Activated CD8-positive, alpha-beta memory T cell treated with anti-CD3 and anti-CD28 coated beads for 36 hours (primary cell): ENCODE measurements at regions not wholly inside any gene's neighbourhood (a gene's known extent, or its start where the extent isn't known, plus 50 kb on each side); places are given as distances from the start of the nearest gene placed in this dataset.

Experiments
- CTCF ChIA-PET: fragments of 350-600 bp; sonication (Branson Sonifier 250); formaldehyde crosslinking; loops from one replicate; lab custom pipeline; 2021; ENCODE audit warnings: antibody characterized with exemption; lab: Charles Lee
- POLR2A ChIA-PET: fragments of 350-600 bp; sonication (Branson Sonifier 250); formaldehyde crosslinking; loops from one replicate; lab custom pipeline; 2021; ENCODE audit warnings: antibody characterized with exemption; lab: Charles Lee

DNA sequence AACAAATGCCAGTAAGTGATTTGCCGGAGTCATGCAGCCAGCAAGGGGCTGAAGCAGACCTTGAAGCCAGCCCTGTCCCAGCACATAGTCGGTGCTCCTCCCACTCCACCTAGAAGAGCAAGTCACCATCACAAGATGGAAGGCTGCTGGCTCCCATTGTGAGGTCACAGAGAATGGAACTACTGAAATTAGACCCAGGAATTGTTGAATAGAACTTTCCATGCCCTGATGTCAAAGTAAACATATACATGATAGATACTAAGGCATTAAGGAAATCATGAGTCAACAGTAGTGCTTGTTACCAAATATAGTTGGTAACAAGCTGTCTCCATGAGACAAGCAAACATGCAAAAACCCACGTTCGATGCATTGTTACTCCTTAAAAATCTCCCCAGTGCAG, 177.1 kb upstream of the MID1 start:
- POLR2A ChIA-PET = no interaction called here
- CTCF ChIA-PET = no interaction called here

DNA sequence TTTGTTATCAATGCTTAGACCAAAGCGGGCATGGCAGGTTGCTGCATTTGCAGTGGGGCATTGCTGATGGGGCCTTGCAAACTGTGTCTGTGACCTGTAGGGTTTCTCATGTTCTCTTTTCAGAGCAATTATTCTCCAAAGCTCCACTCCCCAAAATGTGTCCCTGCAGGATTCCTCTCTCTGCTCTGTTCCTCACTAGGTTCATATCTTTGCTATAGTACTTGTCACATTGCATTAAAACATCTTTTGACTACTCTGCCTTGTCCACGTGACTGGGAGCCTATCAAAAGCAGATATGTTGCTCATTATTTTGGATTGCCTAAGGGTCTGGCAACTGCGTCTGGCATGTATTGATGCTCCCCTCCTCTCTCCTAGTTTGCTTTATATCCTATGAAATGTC, 177.7 kb upstream of the MID1 start:
- POLR2A ChIA-PET = no interaction called here
- CTCF ChIA-PET = no interaction called here

DNA sequence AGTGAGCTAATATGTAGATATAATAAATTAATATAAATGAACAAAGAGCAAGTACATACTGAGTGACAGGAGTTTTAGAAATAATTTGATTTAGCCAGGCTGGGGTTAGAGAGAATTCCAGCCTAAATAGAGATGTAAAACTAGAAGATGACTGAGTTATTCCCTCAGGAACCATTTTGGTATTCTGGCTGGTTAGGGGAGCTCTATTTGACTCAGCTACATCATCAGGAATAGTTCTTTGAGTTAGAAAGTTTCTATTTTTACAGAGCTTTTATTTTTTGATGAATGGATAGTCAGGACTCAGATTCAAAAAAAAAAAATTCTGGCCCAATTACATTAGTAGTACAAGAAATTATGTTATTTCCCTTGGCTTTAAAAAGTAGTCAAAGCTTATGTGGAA, 180.4 kb upstream of the MID1 start:
- CTCF ChIA-PET = interaction anchor here (0.6 kb wide), 1 partner anchor 235 kb away, joined by 6 read pairs; no protein-coding TSS in a partner anchor
- POLR2A ChIA-PET = no interaction called here

DNA sequence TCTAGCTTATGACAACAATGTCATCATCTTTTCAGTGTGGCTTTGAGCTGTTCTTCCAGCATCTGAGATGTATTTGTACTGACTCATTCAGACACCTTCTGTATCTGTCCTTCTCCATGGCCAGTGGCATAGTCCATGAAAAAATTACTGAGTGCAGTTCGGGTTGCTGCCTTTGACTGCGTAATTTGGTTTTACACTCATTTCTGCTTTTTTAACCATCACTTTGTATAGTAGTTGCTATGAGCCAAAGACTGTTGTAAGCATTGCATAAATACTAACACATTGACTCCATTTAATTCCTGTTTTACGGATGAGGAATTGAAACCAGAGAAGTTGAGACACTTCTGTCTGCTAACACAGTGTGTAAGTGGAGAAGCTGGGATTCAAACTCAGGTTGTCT, 190.7 kb upstream of the MID1 start:
- POLR2A ChIA-PET = no interaction called here

DNA sequence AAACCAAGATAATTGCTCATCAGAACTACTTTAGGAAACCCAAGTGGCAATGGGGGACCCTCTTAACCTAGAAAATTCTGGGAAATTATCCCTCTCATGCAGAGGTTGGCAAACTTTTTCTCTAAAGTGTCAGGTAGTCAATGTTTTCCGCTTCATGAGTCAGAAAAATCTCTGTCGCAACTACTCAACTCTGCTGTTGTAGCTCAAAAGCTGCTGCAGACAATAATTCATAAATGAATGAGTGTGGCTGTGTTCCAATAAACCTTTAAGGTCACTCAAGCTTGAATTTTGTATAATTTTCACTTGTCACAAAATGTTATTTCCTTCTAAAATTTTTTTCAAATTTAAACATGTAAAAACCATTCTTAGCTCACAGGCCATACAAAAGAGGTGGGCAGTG, 193.4 kb upstream of the MID1 start:
- ChIA-PET POLR2A (no interaction called here), CTCF (no interaction called here)

More for the DNA sequence above, 190.7 kb upstream of the MID1 start:
- CTCF ChIA-PET = no interaction called here

DNA sequence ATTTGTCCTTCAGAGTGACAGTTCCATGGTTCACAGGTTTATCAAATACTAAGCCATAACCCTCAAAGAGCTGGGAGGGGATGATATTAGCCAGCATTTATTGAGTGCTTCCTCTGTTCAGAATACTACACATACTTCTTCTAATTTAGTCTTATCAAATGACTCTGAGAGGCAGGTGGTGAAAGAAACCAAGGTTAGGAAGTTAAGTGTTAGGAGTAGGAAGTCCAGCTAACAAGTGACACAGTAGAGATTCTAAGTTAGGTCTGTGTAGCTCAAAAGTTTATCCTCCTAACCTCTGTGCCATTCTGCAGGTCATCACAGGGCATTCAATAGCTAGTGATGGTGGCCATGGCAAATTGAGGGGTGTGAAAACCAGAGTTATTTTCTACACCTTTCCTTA, 198.3 kb upstream of the MID1 start:
- CTCF ChIA-PET = no interaction called here
- POLR2A ChIA-PET = no interaction called here

DNA sequence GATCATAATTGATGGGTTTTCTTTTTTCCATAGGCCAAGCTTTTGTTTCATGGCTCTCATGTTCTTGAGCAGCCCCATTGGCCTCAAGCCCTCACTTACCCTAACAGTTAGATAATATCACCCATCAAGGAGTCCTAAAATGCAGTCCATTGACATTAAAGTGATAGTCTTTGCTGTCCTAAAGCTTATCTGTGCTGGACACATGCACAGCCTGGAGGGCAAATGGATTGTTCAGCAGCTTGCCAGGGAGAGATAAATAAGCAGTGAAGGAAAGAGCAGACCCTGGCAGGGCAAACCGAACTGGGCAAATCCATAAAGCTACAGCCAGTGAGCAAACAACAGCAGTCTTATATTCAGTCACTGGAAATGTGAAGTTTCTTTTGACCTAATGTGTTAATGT, 199.6 kb upstream of the MID1 start:
- ChIA-PET CTCF (no interaction called here), POLR2A (no interaction called here)

DNA sequence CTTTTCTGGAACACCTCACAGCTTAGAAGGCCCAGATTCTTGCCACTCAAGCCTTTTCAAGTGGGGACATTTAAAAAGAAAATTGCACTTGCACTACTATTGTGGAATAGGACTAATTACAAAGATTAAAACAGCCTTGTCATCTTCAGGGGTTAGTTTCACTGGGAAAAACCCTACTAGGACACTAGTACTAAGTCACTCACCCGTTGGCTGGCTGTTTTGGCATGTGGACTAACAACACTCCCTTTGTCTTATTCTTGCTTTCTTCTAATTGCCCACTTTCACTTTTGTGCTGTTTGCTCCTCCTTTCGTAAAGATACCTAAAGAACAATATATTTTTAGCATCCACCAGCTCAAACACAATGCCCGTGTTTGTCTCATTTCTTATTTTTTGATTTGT, 200.9 kb upstream of the MID1 start:
- CTCF ChIA-PET = no interaction called here
- POLR2A ChIA-PET = no interaction called here

DNA sequence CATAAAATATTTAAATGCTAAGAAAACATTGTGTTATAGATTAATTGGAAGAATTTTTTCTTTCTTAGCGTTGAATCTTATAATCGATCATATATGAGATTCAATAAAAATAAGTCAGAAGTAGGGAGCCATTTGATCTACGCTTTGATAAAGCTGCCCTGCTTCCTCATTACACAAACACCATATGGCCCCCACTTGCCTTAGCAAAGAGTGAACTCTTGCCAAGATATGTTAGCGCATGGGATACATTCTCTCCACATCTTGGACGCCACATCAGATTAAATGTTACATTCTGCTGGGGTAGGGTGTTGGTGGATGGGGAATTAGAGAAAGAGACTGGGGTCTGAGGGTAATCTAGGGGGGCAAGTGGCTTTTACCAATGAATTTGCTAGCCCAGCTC, 207.7 kb upstream of the MID1 start:
- POLR2A ChIA-PET = no interaction called here
- CTCF ChIA-PET = no interaction called here

DNA sequence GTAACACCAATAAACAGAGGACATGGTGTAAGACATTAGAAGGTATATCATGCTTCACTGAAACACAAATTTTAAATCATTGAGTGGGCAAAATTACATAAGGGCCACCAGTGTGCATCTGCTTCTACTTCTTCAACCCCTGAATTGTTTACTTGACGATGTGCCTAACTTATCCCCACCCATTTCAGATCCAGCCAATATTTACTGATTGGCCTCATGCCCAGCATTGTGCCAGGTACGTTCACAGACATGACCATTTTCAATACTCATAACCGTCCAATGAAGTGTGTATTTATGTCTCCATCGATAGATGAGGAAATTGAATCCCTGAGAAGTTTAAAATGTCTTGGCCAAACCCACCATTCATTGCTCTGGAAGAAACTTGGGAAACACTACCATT, 208.3 kb upstream of the MID1 start:
- ChIA-PET POLR2A (no interaction called here), CTCF (no interaction called here)

DNA sequence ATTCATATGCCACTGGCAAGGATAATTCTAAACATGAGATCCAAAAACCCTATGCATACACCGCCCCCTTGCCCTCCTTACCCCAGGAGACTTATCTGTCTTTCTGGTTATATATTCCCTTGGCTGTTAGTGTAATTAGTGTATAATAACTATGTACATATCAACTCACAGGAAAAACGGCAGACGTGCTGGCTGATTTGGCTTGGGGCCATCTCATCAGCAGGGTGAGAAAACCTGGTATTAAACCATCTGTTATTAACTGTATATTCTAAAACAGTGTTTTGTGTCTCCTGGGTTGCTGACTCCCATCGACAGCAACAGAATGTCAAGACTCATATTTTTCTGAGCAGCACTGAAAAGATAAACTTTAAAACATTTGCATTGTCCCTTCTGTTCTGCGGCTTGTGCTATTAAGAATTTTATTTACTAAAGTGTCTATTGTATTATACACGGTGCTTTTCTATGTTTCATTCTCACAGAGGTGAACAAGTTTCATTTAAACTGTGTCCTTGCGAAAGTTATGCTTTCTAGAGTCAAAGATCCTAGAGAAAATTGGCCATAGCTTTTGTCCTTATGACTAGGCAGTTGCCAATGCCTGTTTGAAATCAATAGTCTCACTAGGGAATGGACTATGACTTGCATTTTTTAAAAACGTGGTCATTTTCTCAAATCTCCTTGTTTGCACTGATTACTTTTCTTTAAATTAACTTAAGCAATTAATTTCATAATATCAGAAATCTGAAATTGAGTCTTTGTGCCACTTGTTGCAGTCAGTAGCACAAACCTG, 211.5 kb upstream of the MID1 start:
- CTCF ChIA-PET = no interaction called here
- POLR2A ChIA-PET = no interaction called here

DNA sequence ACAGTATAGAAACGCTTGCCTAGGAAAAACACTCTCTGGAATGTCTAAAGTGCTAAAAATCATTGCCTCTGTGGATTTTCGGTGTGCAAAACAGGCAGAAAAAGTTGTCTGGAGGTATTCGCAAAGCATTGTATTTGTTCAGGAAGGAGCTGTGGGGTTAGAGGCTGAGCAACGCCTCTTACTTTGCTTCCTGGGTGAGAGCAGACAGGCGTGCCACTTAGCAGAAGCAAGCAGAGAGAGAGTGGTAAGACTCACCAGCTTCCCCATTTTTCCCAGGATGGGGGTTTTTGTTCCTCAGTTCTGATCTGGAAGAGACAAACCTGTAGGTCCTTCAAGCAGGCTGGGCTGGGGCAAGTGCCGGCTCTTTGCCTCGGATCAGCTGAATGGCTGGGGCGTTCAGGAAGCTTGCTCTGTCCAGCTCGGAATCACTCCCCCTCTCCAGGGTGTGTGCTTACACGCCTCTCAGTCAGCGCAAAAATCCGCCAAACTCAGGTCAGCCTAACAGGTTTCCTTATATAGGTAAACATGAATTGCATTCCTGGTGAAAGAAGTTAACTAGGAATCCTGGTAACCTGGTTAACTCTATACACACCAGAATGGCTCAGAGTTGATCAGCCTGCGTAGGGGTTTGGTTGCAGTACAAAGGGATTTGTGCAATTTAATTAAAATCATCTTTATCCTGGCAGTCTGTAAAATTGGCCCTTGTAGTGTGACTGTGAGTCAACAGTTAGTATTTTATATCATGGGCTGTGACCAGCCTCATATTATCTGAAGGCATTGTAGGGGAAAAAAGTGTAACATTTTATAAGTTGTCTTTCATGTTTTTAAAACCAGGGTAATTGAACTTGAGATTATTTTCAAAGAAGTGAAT, 213.1 kb upstream of the MID1 start:
- POLR2A ChIA-PET = no interaction called here
- CTCF ChIA-PET = no interaction called here

DNA sequence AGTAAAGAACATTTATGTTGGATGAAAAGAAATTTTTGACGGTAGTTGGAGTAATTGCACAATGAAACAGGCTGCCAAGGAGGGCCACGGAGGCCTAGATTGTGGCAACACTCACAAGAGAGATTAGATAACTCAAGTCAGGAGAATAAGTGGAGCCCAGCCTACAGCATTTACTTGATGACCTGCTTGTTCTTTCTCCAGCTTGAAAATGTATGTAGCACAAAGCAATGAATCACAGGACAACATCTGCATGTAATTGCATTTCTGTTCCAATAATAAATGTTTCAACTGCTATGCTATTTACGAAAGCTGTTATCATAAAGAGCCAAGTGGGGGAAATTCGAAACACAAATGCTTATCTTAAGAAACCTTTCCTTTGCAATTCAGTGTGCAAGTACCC, 221.2 kb upstream of the MID1 start:
- POLR2A ChIA-PET = no interaction called here
- CTCF ChIA-PET = no interaction called here

DNA sequence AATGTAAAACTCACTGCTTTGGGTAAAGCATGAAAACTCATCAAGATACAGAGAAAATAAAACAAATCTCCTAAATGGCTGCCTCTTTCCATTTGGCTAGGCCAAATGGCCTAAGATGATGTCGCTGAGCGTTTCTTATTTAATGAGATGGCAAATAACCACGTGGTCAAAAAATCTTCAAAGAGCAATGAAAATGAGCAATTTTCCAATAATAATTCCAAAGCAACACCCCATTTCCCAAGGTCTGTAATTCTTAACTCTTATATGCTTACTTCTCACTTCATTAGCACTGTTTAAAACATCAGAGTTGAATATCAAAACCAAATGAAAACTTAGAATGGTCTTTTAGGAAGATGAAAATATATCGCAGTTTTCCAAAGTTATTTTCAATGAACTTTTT, 222.3 kb upstream of the MID1 start:
- ChIA-PET POLR2A (no interaction called here), CTCF (no interaction called here)

DNA sequence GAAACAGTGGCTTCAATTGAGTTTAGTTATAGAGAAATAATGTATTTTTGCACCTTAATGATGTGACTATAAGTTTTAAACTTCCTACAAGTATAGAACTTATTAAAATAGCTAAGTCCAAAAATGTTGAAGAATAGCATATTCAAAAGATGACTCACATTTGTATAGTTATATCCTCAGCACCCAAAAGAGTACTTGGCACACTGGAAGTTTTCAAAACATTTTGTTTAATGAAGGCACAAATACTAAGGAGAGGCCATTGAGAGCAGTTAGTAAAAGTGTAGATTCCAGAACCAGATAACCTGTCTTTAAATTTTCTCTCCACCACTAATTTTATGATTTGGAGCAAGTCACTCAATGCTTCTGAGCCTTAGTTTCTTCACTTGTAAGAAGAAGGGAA, 226.9 kb upstream of the MID1 start:
- POLR2A ChIA-PET = no interaction called here
- CTCF ChIA-PET = no interaction called here

DNA sequence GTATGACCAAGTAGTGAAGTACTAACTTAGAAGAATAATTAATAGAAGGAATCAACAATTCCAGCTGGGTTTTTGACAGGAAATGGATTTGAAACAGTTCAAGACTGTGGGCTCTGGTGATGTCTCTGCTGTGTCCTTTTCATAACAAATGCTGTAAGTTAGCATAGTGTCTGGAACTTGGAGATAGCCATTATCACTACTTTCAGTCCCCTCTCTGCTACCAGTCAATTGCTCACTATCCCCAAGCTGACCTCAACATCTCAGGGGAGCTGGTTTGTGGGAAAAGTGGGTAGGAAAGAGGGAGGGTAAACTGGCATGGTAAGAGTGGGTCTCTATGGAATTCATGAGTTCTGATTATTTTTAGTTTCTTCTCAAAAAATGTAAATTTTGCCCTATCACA, 231.4 kb upstream of the MID1 start:
- CTCF ChIA-PET = no interaction called here
- POLR2A ChIA-PET = no interaction called here

DNA sequence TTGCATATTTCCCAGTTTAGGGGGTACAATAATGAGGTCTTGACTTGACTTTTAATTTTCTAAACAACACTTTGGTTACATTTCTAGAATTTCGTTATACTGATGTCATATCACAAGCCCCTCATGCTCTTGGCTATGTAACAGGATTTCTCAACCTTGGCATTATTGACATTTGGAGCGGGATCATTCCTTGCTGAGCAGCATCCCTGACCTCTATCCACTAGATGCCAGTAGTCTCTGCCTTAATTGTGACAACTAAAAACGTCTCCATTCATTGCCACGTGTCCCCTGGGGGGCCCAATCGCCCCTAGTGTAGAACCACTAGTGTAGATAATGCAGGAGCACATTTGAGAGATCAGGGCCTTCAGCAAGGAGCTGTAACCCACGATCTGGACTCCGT, 234.2 kb upstream of the MID1 start:
- ChIA-PET POLR2A (no interaction called here), CTCF (no interaction called here)

DNA sequence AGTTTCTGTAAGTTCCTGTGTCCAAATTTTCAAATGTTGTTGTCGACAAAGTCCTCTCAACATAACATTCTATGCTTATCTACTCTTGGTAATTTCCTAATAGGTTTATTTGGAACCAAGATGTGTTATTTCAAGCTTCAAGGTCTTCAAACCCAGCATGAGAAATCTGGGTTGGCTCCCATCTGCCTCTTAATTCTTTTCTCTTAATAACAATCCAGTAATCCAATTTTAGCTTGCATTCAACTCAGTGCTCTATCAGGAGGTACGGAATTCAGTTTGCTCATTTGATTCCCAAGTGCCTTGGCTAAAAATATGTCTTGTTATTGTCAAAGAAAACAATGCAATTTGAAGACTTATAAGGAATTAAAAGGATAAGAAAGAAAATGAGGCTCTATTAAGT, 235.5 kb upstream of the MID1 start:
- CTCF ChIA-PET = no interaction called here
- POLR2A ChIA-PET = no interaction called here

DNA sequence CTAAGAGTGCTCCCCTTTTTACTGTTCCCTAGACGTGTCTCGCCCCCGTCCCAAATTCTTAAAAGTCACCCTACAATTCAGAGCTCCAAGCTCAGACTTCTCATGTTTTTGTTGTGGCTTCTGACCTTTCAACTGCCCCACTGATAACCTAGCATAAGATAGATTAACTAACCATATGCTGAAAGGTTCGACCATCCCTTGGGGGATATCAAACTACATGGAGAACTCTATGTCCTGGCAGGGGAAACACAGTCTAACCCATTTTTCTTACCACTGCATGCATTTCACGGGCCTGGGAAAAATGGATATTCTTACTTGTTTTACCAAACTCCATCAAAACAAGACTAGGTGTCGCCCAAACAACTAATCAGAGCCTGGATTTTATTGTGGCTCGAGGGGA, 236.4 kb upstream of the MID1 start:
- ChIA-PET POLR2A (no interaction called here), CTCF (no interaction called here)

DNA sequence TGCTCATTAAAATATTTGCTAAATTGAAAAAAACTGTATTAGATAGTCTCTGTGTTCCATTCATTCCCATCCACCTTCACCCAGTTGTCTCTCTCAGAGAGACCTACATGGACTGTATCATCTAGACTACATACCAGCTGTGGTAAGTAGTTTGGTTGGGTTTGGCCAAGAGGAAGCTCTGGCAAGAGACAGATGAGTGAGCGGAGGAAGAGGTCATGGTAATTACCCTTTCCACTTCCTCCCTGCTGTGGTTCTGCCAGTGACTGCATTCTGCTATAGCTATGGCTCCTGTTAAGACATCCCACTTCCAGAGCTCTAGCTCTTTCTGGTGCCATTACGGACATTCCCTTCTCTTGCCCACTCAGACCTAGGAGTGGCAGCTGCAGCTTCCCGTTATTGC, 239.0 kb upstream of the MID1 start:
- POLR2A ChIA-PET = no interaction called here
- CTCF ChIA-PET = no interaction called here

DNA sequence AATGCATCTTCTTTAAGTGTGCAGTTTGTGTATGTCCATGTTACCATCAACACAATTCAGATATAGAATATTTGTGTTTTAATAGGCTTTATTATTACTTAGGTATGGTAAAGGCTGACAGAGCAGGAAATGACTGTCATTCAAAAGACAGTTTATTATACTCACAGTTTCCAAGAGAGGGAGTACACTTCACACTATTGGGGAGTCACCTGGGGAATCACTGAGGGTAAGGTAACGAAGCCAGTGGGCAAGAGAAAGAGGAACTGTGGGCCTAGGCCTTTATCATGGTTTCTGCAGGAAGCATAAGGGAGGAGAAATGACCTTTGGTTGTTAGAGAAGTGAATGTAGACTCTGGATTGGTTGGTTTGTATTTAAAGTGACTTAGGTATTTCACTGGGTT, 235.1 kb upstream of the HCCS start:
- POLR2A ChIA-PET = no interaction called here
- CTCF ChIA-PET = no interaction called here
